Upper lobe of left lung (tissue), 4 donors: ENCODE measurements at regions not wholly inside any gene's neighbourhood (a gene's known extent, or its start where the extent isn't known, plus 50 kb on each side); places are given as distances from the start of the nearest gene placed in this dataset.

Experiments used
- CTCF ChIP-seq, 6 experiments: fragments of 450-650 bp in 4 of 6; fragments of 200-600 bp in 2 of 6; sonication (generic) in 2 of 6; IDR thresholded peaks; one replicate each; pipeline ENCODE4 v1.5.1; 2016 to 2019; ENCODE audit warnings: antibody characterized with exemption in 6 of 6
- POLR2A ChIP-seq, 4 donors: fragments of 450-650 bp; IDR thresholded peaks; one replicate each; pipeline ENCODE4 v1.5.1; 2016 to 2017; ENCODE audit warnings: antibody characterized with exemption in 4 of 4, mild to moderate bottlenecking in 2 of 4

GRCh38 chr14:98606816-98607215 lies 665.2 kb downstream of the BCL11B start:
- TF ChIP-seq POLR2A (IDR thresholded peaks at IDR 0.05), result no peak
- no peak for TF ChIP-seq CTCF (IDR thresholded peaks at IDR 0.05)
